ENCODE measurements at regions not wholly inside any gene's neighbourhood (a gene's known extent, or its start where the extent isn't known, plus 50 kb on each side); places are given as distances from the start of the nearest gene placed in this dataset.

DNA sequence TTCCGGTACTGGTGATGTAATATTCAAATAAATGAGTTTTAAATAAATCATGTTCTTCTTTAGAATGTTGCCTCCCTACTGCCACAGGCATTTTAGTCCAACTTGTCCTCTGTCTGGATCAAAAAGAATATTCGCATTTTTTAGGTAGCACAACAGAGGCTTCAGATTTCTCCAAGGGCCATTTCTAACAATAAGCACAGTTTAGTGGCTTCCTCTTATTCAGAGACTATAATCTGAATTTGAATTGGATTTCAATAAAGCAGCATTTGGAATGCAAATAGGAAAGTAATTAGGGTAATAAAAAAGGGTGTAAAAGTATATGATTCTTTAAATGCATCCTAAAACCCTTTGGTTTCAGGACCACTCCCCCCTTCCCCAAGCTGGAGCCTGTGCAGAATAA is 167.9 kb upstream of the GLRA2 start:
- TF ChIP-seq, protein P1, sequence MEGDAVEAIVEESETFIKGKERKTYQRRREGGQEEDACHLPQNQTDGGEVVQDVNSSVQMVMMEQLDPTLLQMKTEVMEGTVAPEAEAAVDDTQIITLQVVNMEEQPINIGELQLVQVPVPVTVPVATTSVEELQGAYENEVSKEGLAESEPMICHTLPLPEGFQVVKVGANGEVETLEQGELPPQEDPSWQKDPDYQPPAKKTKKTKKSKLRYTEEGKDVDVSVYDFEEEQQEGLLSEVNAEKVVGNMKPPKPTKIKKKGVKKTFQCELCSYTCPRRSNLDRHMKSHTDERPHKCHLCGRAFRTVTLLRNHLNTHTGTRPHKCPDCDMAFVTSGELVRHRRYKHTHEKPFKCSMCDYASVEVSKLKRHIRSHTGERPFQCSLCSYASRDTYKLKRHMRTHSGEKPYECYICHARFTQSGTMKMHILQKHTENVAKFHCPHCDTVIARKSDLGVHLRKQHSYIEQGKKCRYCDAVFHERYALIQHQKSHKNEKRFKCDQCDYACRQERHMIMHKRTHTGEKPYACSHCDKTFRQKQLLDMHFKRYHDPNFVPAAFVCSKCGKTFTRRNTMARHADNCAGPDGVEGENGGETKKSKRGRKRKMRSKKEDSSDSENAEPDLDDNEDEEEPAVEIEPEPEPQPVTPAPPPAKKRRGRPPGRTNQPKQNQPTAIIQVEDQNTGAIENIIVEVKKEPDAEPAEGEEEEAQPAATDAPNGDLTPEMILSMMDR (IDR thresholded peaks at IDR 0.05; ENCODE audit: borderline replicate concordance, extremely low read depth, low read length, poor library complexity, severe bottlenecking), result no peak
- TF ChIP-seq EZH2 (IDR thresholded peaks at IDR 0.05; ENCODE audit: borderline replicate concordance, low read depth, low read length, severe bottlenecking), result no peak
